GM12874 (cell line): ENCODE measurements at regions not wholly inside any gene's neighbourhood (a gene's known extent, or its start where the extent isn't known, plus 50 kb on each side); places are given as distances from the start of the nearest gene placed in this dataset.

Source experiments
- CTCF ChIP-seq: IDR thresholded peaks from 2 replicates; pipeline ENCODE4 v1.5.1; 2011; ENCODE audit warnings: low read depth, mild to moderate bottlenecking, control low read depth, low read length, moderate library complexity; ENCODE audit not compliant: insufficient read depth

DNA sequence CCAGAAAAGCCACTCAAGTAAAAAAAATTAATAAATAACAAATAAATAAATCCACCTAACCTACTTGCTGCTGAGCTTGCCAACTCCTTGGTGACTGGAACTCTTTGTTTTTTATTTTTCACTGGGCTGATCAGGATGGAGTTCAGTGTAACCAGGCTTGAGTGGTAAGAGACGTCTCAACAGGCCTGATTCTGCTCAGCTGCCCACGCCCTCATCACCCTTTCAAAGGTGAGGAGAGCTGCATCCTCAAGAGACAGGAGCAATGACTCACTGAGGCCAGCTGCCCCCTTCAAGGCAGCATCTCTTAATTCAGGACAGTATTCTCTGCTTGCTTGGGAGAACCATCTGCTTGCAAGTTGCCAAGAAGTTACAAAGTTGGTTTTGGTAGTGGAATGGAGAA, 111.9 kb upstream of the CPM start:
- TF ChIP-seq CTCF: no peak

GRCh38 chr12:69045430-69045829, 112.5 kb upstream of the CPM start:
- TF ChIP-seq CTCF: no peak

- TF ChIP-seq CTCF: no peak
Measured at GRCh38 chr12:69046363-69046762, 113.4 kb upstream of the CPM start.

DNA sequence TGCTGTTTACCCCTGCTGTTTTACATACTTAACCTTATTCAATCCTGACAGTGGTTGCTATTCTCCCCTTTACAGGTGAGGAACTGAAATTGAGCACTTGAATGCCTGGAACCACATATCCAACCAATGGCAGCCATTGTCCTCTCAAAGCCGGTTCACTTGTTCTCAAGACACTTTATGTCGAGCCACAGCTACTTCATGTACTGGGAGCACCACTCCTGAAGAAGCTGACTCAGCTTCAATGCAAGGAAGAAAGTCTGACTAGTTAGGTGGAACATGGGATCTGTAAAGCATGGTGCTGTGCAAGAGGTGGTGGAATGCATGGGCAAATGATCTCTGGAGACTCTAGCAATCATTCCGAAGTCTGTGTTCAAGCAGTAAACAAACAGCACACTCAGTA, 113.9 kb upstream of the CPM start:
- TF ChIP-seq CTCF: no peak

GRCh38 chr12:69047990-69048389, 115.0 kb upstream of the CPM start:
- no peak for TF ChIP-seq CTCF

- no peak for TF ChIP-seq CTCF
Measured at GRCh38 chr12:69052613-69053408, 119.8 kb upstream of the CPM start.

DNA sequence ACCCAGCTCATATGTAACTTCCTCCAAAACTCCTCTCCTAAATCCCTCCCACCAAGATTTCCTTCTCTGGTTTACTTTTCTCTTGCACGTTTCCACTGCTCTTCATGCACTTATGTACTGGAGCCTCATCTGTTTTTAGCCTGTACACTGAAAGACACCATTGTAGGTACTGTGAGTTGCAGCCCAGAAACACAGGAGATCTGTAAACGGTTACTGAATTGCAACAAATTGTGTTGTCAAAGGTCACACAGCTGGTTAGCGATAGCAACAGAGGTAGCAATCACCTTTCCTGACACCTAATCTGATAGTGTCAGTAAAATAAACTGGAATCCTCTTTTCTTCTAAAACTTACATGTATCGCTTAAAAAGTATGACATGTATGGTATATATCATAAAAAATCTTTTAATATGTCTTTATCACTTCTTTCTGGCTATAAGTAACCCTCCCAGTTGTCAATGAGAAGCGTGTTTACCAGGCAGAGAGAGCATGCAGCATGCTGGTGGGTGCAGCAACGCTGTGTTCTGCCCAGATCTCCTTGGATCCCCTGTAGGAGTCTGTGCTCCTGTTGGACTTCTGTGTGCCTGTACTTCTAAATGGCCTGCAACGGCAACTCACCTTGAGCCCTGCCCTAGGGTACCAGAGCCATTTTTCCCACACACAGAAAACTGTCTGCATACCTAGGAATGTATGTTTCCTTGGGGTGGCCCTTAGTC, 121.5 kb upstream of the CPM start:
- TF ChIP-seq CTCF: no peak
